ENCODE measurements at regions not wholly inside any gene's neighbourhood (a gene's known extent, or its start where the extent isn't known, plus 50 kb on each side); places are given as distances from the start of the nearest gene placed in this dataset.

GRCh38 chr2:57546478-57546877, 500.1 kb upstream of the VRK2 start:
- Histone ChIP-seq H3K9ac (no peak overlapping the region), H3K4me2 (no peak overlapping the region), H4K20me1 (no peaks in the 10 kb centered on the region), H3K27me3 (no peaks in the 10 kb centered on the region), H3K4me3 (no peak overlapping the region), H3K36me3 (no peaks in the 10 kb centered on the region), H3K4me1 (peaks cover 14% of the 10 kb centered on the region; the same call in 1 of the 2 replicates), H3K27ac (no peak overlapping the region), H3K9me3 (peaks cover 18% of the 10 kb centered on the region)
- no peak for TF ChIP-seq Cebpa-rat (IDR thresholded peaks at IDR 0.05)

DNA sequence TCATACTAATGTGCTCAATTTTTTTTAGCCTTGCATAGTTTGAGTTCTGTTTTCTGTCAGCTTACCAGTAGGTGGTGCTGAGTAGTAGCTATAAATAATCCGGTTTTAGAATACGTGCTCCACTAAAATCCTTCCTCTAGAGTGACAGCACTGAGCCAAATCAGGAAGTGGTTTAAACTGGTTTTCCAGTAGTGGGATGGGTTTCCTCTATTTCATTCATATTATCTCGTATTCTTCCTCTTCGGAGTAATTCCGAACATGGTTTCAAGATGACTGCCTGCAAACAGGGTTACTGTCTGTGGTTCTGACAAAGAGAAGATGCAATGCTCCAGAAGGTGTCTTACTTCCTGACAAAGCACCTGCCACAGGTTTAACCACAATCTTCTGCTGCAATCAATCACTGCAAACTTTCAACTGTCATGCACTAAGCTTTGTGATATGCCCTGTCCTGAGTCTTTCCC, 496.9 kb upstream of the VRK2 start:
- no peak overlapping the region for H3K4me3 ChIP-seq
- peak overlapping the region; percentile 20 for H3K4me2 ChIP-seq
- H3K36me3 ChIP-seq, result no peaks in the 10 kb centered on the region
- no peak for TF ChIP-seq Cebpa-rat (IDR thresholded peaks at IDR 0.05)
- peaks cover 21% of the 10 kb centered on the region for H3K9me3 ChIP-seq
- no peak overlapping the region for H3K27ac ChIP-seq
- peaks cover 14% of the 10 kb centered on the region; the same call in 1 of the 2 replicates for H3K4me1 ChIP-seq
- no peak overlapping the region for H3K9ac ChIP-seq
- H4K20me1 ChIP-seq, result no peaks in the 10 kb centered on the region
- H3K27me3 ChIP-seq, result no peaks in the 10 kb centered on the region

GRCh38 chr2:57550912-57551311, 495.7 kb upstream of the VRK2 start:
- TF ChIP-seq Cebpa-rat (IDR thresholded peaks at IDR 0.05), result no peak
- Histone ChIP-seq H3K4me3 (no peak overlapping the region), H4K20me1 (no peaks in the 10 kb centered on the region), H3K27me3 (no peaks in the 10 kb centered on the region), H3K36me3 (no peaks in the 10 kb centered on the region), H3K9me3 (peaks cover 21% of the 10 kb centered on the region), H3K4me2 (no peak overlapping the region), H3K27ac (no peak overlapping the region), H3K9ac (no peak overlapping the region), H3K4me1 (peaks cover 7% of the 10 kb centered on the region; the same call in 1 of the 2 replicates)

- Histone ChIP-seq H3K36me3 (no peaks in the 10 kb centered on the region), H3K4me1 (peaks cover 7% of the 10 kb centered on the region; the same call in 1 of the 2 replicates), H3K27ac (no peak overlapping the region), H3K9ac (no peak overlapping the region), H4K20me1 (no peaks in the 10 kb centered on the region), H3K9me3 (peaks cover 21% of the 10 kb centered on the region), H3K4me3 (no peak overlapping the region), H3K27me3 (no peaks in the 10 kb centered on the region), H3K4me2 (no peak overlapping the region)
- TF ChIP-seq Cebpa-rat (IDR thresholded peaks at IDR 0.05), result no peak
Measured at GRCh38 chr2:57552885-57553284, 493.7 kb upstream of the VRK2 start.

- no peak for TF ChIP-seq Cebpa-rat (IDR thresholded peaks at IDR 0.05)
- Histone ChIP-seq H4K20me1 (no peaks in the 10 kb centered on the region), H3K27me3 (no peaks in the 10 kb centered on the region), H3K9ac (no peak overlapping the region), H3K4me2 (no peak overlapping the region), H3K4me3 (no peak overlapping the region), H3K27ac (no peak overlapping the region), H3K4me1 (peaks cover 6% of the 10 kb centered on the region; the same call in 1 of the 2 replicates), H3K36me3 (no peaks in the 10 kb centered on the region), H3K9me3 (peaks cover 21% of the 10 kb centered on the region)
Measured at GRCh38 chr2:57554348-57554747, 492.3 kb upstream of the VRK2 start.

DNA sequence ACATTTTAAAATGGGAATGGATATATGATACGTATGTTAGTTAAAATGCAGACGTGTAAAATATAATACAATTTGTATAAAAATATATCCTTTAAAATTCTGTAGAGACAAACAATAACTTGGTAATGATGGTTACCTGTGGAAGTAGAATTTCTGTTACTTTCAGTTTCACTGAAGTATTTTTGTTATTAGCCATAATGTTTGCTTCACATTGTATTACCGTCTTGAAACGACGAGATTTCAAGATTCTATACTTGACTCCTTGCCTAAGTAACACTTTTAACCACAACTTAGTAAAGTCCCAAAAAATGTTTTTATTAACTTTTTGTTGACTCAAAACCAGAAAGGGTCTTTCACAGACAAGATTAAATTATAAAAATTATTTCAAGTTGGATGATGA, 488.3 kb upstream of the VRK2 start:
- no peaks in the 10 kb centered on the region for H3K27me3 ChIP-seq
- no peak overlapping the region for H3K4me2 ChIP-seq
- H3K9ac ChIP-seq, result no peak overlapping the region
- no peak overlapping the region for H3K4me3 ChIP-seq
- no peaks in the 10 kb centered on the region for H3K36me3 ChIP-seq
- no peak for TF ChIP-seq Cebpa-rat (IDR thresholded peaks at IDR 0.05)
- no peaks in the 10 kb centered on the region for H3K4me1 ChIP-seq
- H3K9me3 ChIP-seq, result no peaks in the 10 kb centered on the region
- H3K27ac ChIP-seq, result no peak overlapping the region
- no peaks in the 10 kb centered on the region for H4K20me1 ChIP-seq

DNA sequence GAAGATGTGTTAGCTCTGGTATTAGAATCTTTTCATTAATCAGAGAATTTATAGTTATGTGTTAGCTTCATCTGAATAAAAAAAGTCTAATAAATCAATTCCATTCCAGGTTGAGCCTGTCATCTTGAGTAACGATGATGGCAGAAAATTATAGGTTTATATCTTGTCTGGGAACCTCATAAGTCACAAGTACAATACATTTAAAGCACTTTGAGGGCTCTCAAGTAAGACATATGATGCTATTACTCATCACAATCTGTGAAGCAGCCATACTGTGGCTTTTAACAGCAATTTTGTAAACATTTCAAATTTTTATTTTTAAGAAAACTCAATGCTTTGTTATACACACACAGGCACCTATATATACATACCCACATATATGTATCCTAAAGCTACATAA, 484.1 kb upstream of the VRK2 start:
- Histone ChIP-seq H3K27ac (no peak overlapping the region), H3K9me3 (no peaks in the 10 kb centered on the region), H3K36me3 (no peaks in the 10 kb centered on the region), H4K20me1 (no peaks in the 10 kb centered on the region), H3K4me3 (no peak overlapping the region), H3K4me2 (no peak overlapping the region), H3K4me1 (peaks cover 12% of the 10 kb centered on the region), H3K27me3 (no peaks in the 10 kb centered on the region), H3K9ac (no peak overlapping the region)
- no peak for TF ChIP-seq Cebpa-rat (IDR thresholded peaks at IDR 0.05)

- Histone ChIP-seq H3K4me1 (peaks cover 12% of the 10 kb centered on the region), H3K4me2 (no peak overlapping the region), H4K20me1 (no peaks in the 10 kb centered on the region), H3K4me3 (no peak overlapping the region), H3K36me3 (no peaks in the 10 kb centered on the region), H3K27me3 (no peaks in the 10 kb centered on the region), H3K9me3 (no peaks in the 10 kb centered on the region), H3K9ac (no peak overlapping the region), H3K27ac (no peak overlapping the region)
- TF ChIP-seq Cebpa-rat (IDR thresholded peaks at IDR 0.05), result no peak
Measured at GRCh38 chr2:57563015-57563414, 483.6 kb upstream of the VRK2 start.

GRCh38 chr2:57567245-57567644, 479.4 kb upstream of the VRK2 start:
- H3K9ac ChIP-seq, result no peak overlapping the region
- no peaks in the 10 kb centered on the region for H3K36me3 ChIP-seq
- no peaks in the 10 kb centered on the region for H3K9me3 ChIP-seq
- H3K27me3 ChIP-seq, result no peaks in the 10 kb centered on the region
- H3K4me2 ChIP-seq, result no peak overlapping the region
- H3K4me3 ChIP-seq, result no peak overlapping the region
- H3K27ac ChIP-seq, result no peak overlapping the region
- peaks cover 12% of the 10 kb centered on the region for H3K4me1 ChIP-seq
- TF ChIP-seq Cebpa-rat (IDR thresholded peaks at IDR 0.05), result no peak
- no peaks in the 10 kb centered on the region for H4K20me1 ChIP-seq

DNA sequence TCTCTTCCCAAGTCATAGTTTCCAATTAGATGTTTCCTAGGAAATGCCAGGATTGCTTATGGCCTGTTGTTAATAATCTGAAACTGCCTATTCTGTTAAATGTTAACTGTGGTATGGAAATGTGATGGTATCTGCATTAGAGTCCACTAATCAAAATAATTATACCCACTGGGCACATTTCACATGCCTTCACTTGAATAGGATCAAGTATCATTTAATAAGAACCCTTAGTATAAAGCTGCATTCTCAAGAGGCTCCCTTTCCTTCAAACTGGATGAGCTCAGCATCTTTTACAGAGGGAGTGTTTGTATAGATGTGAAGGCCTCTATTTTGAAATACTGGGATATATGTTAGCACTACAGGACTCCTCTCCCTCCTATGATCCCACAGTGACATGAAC, 477.2 kb upstream of the VRK2 start:
- no peak overlapping the region for H3K27ac ChIP-seq
- no peak for TF ChIP-seq Cebpa-rat (IDR thresholded peaks at IDR 0.05)
- H3K9me3 ChIP-seq, result no peaks in the 10 kb centered on the region
- H3K9ac ChIP-seq, result no peak overlapping the region
- H3K4me3 ChIP-seq, result no peak overlapping the region
- H4K20me1 ChIP-seq, result no peaks in the 10 kb centered on the region
- H3K4me2 ChIP-seq, result no peak overlapping the region
- H3K4me1 ChIP-seq, result peaks cover 8% of the 10 kb centered on the region
- H3K27me3 ChIP-seq, result no peaks in the 10 kb centered on the region
- no peaks in the 10 kb centered on the region for H3K36me3 ChIP-seq

DNA sequence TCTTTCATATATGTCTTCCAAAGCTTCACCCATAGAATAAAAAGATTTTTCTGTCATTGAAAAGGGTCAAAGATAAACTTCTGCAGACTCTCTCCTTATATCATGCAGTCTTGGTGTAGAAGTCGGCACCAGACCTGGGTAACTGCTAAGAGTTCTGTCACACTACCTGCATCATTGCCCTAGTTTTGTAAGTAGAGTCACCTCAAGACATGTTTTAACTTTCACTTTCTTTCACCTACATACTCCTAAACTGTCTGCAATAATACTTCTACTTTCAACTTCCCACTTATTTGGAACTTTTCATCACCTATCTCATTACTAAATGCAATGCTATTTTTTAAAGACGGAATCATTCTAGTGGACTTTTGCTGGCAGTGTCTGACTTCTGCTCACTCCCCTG, 475.6 kb upstream of the VRK2 start:
- Histone ChIP-seq H3K9me3 (no peaks in the 10 kb centered on the region), H3K27ac (no peak overlapping the region), H3K4me2 (no peak overlapping the region), H3K4me1 (no peaks in the 10 kb centered on the region), H3K9ac (no peak overlapping the region), H4K20me1 (no peaks in the 10 kb centered on the region), H3K36me3 (no peaks in the 10 kb centered on the region), H3K4me3 (no peak overlapping the region), H3K27me3 (no peaks in the 10 kb centered on the region)
- TF ChIP-seq Cebpa-rat (IDR thresholded peaks at IDR 0.05), result no peak
